PC-3 (cell line): ENCODE measurements at regions not wholly inside any gene's neighbourhood (a gene's known extent, or its start where the extent isn't known, plus 50 kb on each side); places are given as distances from the start of the nearest gene placed in this dataset.

ENCODE experiments used
- ATAC-seq: fragments of 200-7000 bp; cut with Tn5 transposase; 2 replicates; pipeline ENCODE4 v1.9.1; 2020; ENCODE audit warnings: mild to moderate bottlenecking, moderate library complexity
- BruUV-seq: library from RNA; stranded (reverse); fragments of 400-500 nt; replicated peaks from 2 replicates; lab custom pipeline; 2021; lab: Mats Ljungman, UMichigan
- CTCF ChIA-PET: fragments of 300-600 bp; sonication (Branson Sonifier 250); formaldehyde crosslinking; loops from one replicate; lab custom pipeline; 2022; ENCODE audit warnings: antibody characterized with exemption; lab: Charles Lee
- POLR2A ChIA-PET: fragments of 300-600 bp; sonication (Branson Sonifier 250); formaldehyde crosslinking; loops from one replicate; lab custom pipeline; 2022; ENCODE audit warnings: antibody characterized with exemption; ENCODE audit not compliant: unreplicated experiment; lab: Charles Lee
- DNase-seq: peaks from one replicate; pipeline ENCODE4 v3.0.0-alpha.2; 2015
- H2AFZ ChIP-seq: fragments of 300-600 bp; sonication (generic); 2 replicates; pipeline ENCODE4 v1.6.0; 2016; ENCODE audit warnings: antibody characterized with exemption, low read length
- H3F3A ChIP-seq: fragments of 300-600 bp; sonication (generic); one replicate; pipeline ENCODE4 v1.6.0; 2017; ENCODE audit warnings: antibody characterized with exemption, low read length, control low read depth, mild to moderate bottlenecking; ENCODE audit not compliant: unreplicated experiment
- H3K27ac ChIP-seq: fragments of 300-600 bp; sonication (generic); 2 replicates; pipeline ENCODE4 v1.5.1; 2016; ENCODE audit warnings: mild to moderate bottlenecking, low read length
- H3K27me3 ChIP-seq: fragments of 300-600 bp; sonication (generic); 2 replicates; pipeline ENCODE4 v1.6.1; 2016; ENCODE audit warnings: low read length, mixed read lengths
- H3K36me3 ChIP-seq: fragments of 300-600 bp; sonication (generic); 2 replicates; pipeline ENCODE4 v1.6.1; 2016; ENCODE audit warnings: low read depth, mixed run types, low read length, mixed read lengths
- H3K4me1 ChIP-seq: fragments of 300-600 bp; sonication (generic); 2 replicates; pipeline ENCODE4 v1.5.1; 2016; ENCODE audit warnings: low read length; ENCODE audit not compliant: insufficient read depth
- H3K4me2 ChIP-seq: fragments of 300-600 bp; sonication (generic); 2 replicates; pipeline ENCODE4 v1.6.0; 2016; ENCODE audit warnings: low read length
- H3K4me3 ChIP-seq: fragments of 300-600 bp; sonication (generic); 2 replicates; pipeline ENCODE4 v1.5.1; 2016; ENCODE audit warnings: mild to moderate bottlenecking, low read length, mixed read lengths
- H3K79me2 ChIP-seq: fragments of 300-600 bp; sonication (generic); 2 replicates; pipeline ENCODE4 v1.6.1; 2017; ENCODE audit warnings: low read length, mixed read lengths
- H3K9ac ChIP-seq: fragments of 300-600 bp; sonication (generic); 2 replicates; pipeline ENCODE4 v1.6.0; 2016; ENCODE audit warnings: mild to moderate bottlenecking, low read length
- H3K9me2 ChIP-seq: fragments of 300-600 bp; sonication (generic); replicated peaks from 2 replicates; pipeline ENCODE4 v1.6.1; 2016; ENCODE audit warnings: mixed run types, low read length, mixed read lengths
- H3K9me3 ChIP-seq: fragments of 300-600 bp; sonication (generic); 2 replicates; pipeline ENCODE4 v1.6.1; 2016; ENCODE audit warnings: low read length, mixed read lengths
- H4K20me1 ChIP-seq: fragments of 300-600 bp; sonication (generic); 2 replicates; pipeline ENCODE4 v1.6.1; 2016; ENCODE audit warnings: low read length, mixed read lengths
- CTCF ChIP-seq: fragments of 300-600 bp; sonication (generic); conservative IDR thresholded peaks from 2 replicates; pipeline ENCODE4 v1.5.1; 2017; ENCODE audit warnings: antibody characterized with exemption, low read depth, mild to moderate bottlenecking, low read length
- EZH2 ChIP-seq: fragments of 300-600 bp; sonication (generic); IDR thresholded peaks from one replicate; pipeline ENCODE4 v1.6.1; 2017; ENCODE audit warnings: antibody characterized with exemption, mild to moderate bottlenecking, low read length; ENCODE audit not compliant: unreplicated experiment
- EZH2phosphoT487 ChIP-seq: fragments of 300-600 bp; sonication (generic); IDR thresholded peaks from 2 replicates; pipeline ENCODE4 v1.6.1; 2018; ENCODE audit warnings: mild to moderate bottlenecking, antibody characterized with exemption, low read length, borderline replicate concordance
- intact Hi-C: fragments of 100-400 bp; cut with micrococcal nuclease; formaldehyde crosslinking; loops from 2 replicates; pipeline ENCODE4 v1.9.0; 2023

GRCh38 chr18:76046221-76046620, 448.8 kb downstream of the ZNF516 start:
- Histone ChIP-seq H3K27ac (no peak overlapping the region), H3K4me1 (no peaks in the 10 kb centered on the region), H4K20me1 (no peaks in the 10 kb centered on the region), H3K36me3 (no peaks in the 10 kb centered on the region), H3K4me2 (no peak overlapping the region), H3K79me2 (no peaks in the 10 kb centered on the region), H3K9me3 (no peaks in the 10 kb centered on the region), H2AFZ (no peak overlapping the region), H3K9me2 (no peaks in the 10 kb centered on the region), H3K4me3 (no peak overlapping the region), H3F3A (no peaks in the 10 kb centered on the region), H3K9ac (no peak overlapping the region), H3K27me3 (peaks cover 7% of the 10 kb centered on the region; the same call in 1 of the 2 replicates)
- CTCF ChIA-PET = no interaction called here
- no TSS peak for BruUV-seq
- intact Hi-C loops = no loop called here
- POLR2A ChIA-PET = no interaction called here
- DNase-seq = no peak
- no peak for ATAC-seq
- TF ChIP-seq CTCF (no peak), EZH2phosphoT487 (no peak), EZH2 (no peak)

- no peaks in the 10 kb centered on the region for H3K9me2 ChIP-seq
- BruUV-seq = no TSS peak
- DNase-seq (no peak), ATAC-seq (no peak)
- TF ChIP-seq CTCF (no peak), EZH2 (no peak), EZH2phosphoT487 (no peak)
- H3K9me3 ChIP-seq = no peaks in the 10 kb centered on the region
- POLR2A ChIA-PET = no interaction called here
- no peaks in the 10 kb centered on the region for H3F3A ChIP-seq
- no peak overlapping the region for H3K4me3 ChIP-seq
- intact Hi-C loops = no loop called here
- CTCF ChIA-PET = no interaction called here
- peaks cover 4% of the 10 kb centered on the region; the same call in 1 of the 2 replicates for H3K27me3 ChIP-seq
- H3K36me3 ChIP-seq = no peaks in the 10 kb centered on the region
- H3K79me2 ChIP-seq = no peaks in the 10 kb centered on the region
- no peak overlapping the region for H3K27ac ChIP-seq
- no peak overlapping the region for H3K4me2 ChIP-seq
- no peaks in the 10 kb centered on the region for H4K20me1 ChIP-seq
- no peak overlapping the region for H3K9ac ChIP-seq
- H3K4me1 ChIP-seq = no peaks in the 10 kb centered on the region
- no peak overlapping the region for H2AFZ ChIP-seq
Measured at GRCh38 chr18:76042511-76042910, 452.5 kb downstream of the ZNF516 start.

- no TSS peak for BruUV-seq
- Histone ChIP-seq H3K4me1 (no peaks in the 10 kb centered on the region), H3K9me2 (no peaks in the 10 kb centered on the region), H3K9ac (no peak overlapping the region), H3K79me2 (no peaks in the 10 kb centered on the region), H3K27me3 (peaks cover 12% of the 10 kb centered on the region), H4K20me1 (no peaks in the 10 kb centered on the region), H2AFZ (no peak overlapping the region), H3K27ac (no peak overlapping the region), H3K4me3 (no peak overlapping the region), H3K9me3 (no peaks in the 10 kb centered on the region), H3K36me3 (no peaks in the 10 kb centered on the region), H3K4me2 (no peak overlapping the region), H3F3A (no peaks in the 10 kb centered on the region)
- ChIA-PET POLR2A (no interaction called here), CTCF (no interaction called here)
- no peak for DNase-seq
- intact Hi-C loops = no loop called here
- no peak for ATAC-seq
- TF ChIP-seq EZH2phosphoT487 (no peak), EZH2 (no peak), CTCF (no peak)
Measured at GRCh38 chr18:76018210-76018609, 476.8 kb downstream of the ZNF516 start.
